ENCODE measurements at regions not wholly inside any gene's neighbourhood (a gene's known extent, or its start where the extent isn't known, plus 50 kb on each side); places are given as distances from the start of the nearest gene placed in this dataset.

- TF ChIP-seq CTCF (IDR thresholded peaks at IDR 0.05; ENCODE audit: low read depth, low read length, poor library complexity, severe bottlenecking) (peak; percentile 15), EZH2phosphoT487 (IDR thresholded peaks at IDR 0.05; ENCODE audit: borderline replicate concordance, low read length) (no peak; the same call in 1 of the 2 replicates)
- H3K4me1 ChIP-seq (ENCODE audit: control insufficient read depth, low read length): peaks cover 23% of the 10 kb centered on the region
- no peaks in the 10 kb centered on the region for H3K36me3 ChIP-seq (ENCODE audit: control insufficient read depth, low read length)
- H3F3A ChIP-seq (ENCODE audit: control insufficient read depth, insufficient read depth): peaks cover 14% of the 10 kb centered on the region
- H3K9me2 ChIP-seq (replicated peaks; ENCODE audit: control insufficient read depth, low read length): no peaks in the 10 kb centered on the region
- no peak overlapping the region for H3K27ac ChIP-seq (ENCODE audit: low read depth, low read length)
- peak overlapping the region; percentile 73 for H3K4me3 ChIP-seq (ENCODE audit: low read length)
- H3K9me3 ChIP-seq (ENCODE audit: control insufficient read depth, insufficient read depth, low read length): no peaks in the 10 kb centered on the region
- H3K27me3 ChIP-seq (ENCODE audit: control insufficient read depth, low read length): peaks cover 27% of the 10 kb centered on the region
- peak overlapping the region; percentile 81 for H3K4me2 ChIP-seq (ENCODE audit: low read length)
- H3K79me2 ChIP-seq (ENCODE audit: control insufficient read depth, low read length): no peaks in the 10 kb centered on the region
- no peaks in the 10 kb centered on the region for H4K20me1 ChIP-seq (ENCODE audit: control insufficient read depth, insufficient read depth, low read depth, low read length)
These were observed 59.8 kb upstream of the ACOT11 start for GRCh38 chr1:54488065-54488750.

GRCh38 chr1:54487571-54488050 lies 60.4 kb upstream of the ACOT11 start:
- H3K9me2 ChIP-seq (replicated peaks; ENCODE audit: control insufficient read depth, low read length): no peaks in the 10 kb centered on the region
- H3K4me2 ChIP-seq (ENCODE audit: low read length): peak overlapping the region; percentile 81
- no peaks in the 10 kb centered on the region for H3K36me3 ChIP-seq (ENCODE audit: control insufficient read depth, low read length)
- H4K20me1 ChIP-seq (ENCODE audit: control insufficient read depth, insufficient read depth, low read depth, low read length): no peaks in the 10 kb centered on the region
- H3K4me3 ChIP-seq (ENCODE audit: low read length): peak overlapping the region; percentile 73
- H3K4me1 ChIP-seq (ENCODE audit: control insufficient read depth, low read length): peaks cover 23% of the 10 kb centered on the region
- peaks cover 27% of the 10 kb centered on the region for H3K27me3 ChIP-seq (ENCODE audit: control insufficient read depth, low read length)
- H3K79me2 ChIP-seq (ENCODE audit: control insufficient read depth, low read length): no peaks in the 10 kb centered on the region
- H3K9me3 ChIP-seq (ENCODE audit: control insufficient read depth, insufficient read depth, low read length): no peaks in the 10 kb centered on the region
- H3F3A ChIP-seq (ENCODE audit: control insufficient read depth, insufficient read depth): peaks cover 14% of the 10 kb centered on the region
- no peak overlapping the region for H3K27ac ChIP-seq (ENCODE audit: low read depth, low read length)
- TF ChIP-seq EZH2phosphoT487 (IDR thresholded peaks at IDR 0.05; ENCODE audit: borderline replicate concordance, low read length) (0 out of 2 replicates have a peak, but pooled peaks have one; percentile 48), CTCF (IDR thresholded peaks at IDR 0.05; ENCODE audit: low read depth, low read length, poor library complexity, severe bottlenecking) (no peak)

GRCh38 chr1:54486907-54487306 lies 61.1 kb upstream of the ACOT11 start:
- Histone ChIP-seq H3K79me2 (ENCODE audit: control insufficient read depth, low read length) (no peaks in the 10 kb centered on the region), H3K27me3 (ENCODE audit: control insufficient read depth, low read length) (peaks cover 27% of the 10 kb centered on the region), H3K4me1 (ENCODE audit: control insufficient read depth, low read length) (peaks cover 23% of the 10 kb centered on the region), H3K27ac (ENCODE audit: low read depth, low read length) (no peak overlapping the region), H4K20me1 (ENCODE audit: control insufficient read depth, insufficient read depth, low read depth, low read length) (no peaks in the 10 kb centered on the region), H3K4me2 (ENCODE audit: low read length) (no peak overlapping the region; the same call in 1 of the 2 replicates), H3F3A (ENCODE audit: control insufficient read depth, insufficient read depth) (peaks cover 14% of the 10 kb centered on the region), H3K36me3 (ENCODE audit: control insufficient read depth, low read length) (no peaks in the 10 kb centered on the region), H3K9me2 (replicated peaks; ENCODE audit: control insufficient read depth, low read length) (no peaks in the 10 kb centered on the region), H3K9me3 (ENCODE audit: control insufficient read depth, insufficient read depth, low read length) (no peaks in the 10 kb centered on the region), H3K4me3 (ENCODE audit: low read length) (no peak overlapping the region)
- TF ChIP-seq EZH2phosphoT487 (IDR thresholded peaks at IDR 0.05; ENCODE audit: borderline replicate concordance, low read length): no peak

- no peaks in the 10 kb centered on the region for H3K79me2 ChIP-seq (ENCODE audit: control insufficient read depth, low read length)
- no peaks in the 10 kb centered on the region for H4K20me1 ChIP-seq (ENCODE audit: control insufficient read depth, insufficient read depth, low read depth, low read length)
- H3K4me1 ChIP-seq (ENCODE audit: control insufficient read depth, low read length): peaks cover 23% of the 10 kb centered on the region
- H3K27me3 ChIP-seq (ENCODE audit: control insufficient read depth, low read length): peaks cover 22% of the 10 kb centered on the region
- no peaks in the 10 kb centered on the region for H3K9me3 ChIP-seq (ENCODE audit: control insufficient read depth, insufficient read depth, low read length)
- TF ChIP-seq CTCF (IDR thresholded peaks at IDR 0.05; ENCODE audit: low read depth, low read length, poor library complexity, severe bottlenecking) (no peak), EZH2phosphoT487 (IDR thresholded peaks at IDR 0.05; ENCODE audit: borderline replicate concordance, low read length) (no peak)
- no peak overlapping the region for H3K4me2 ChIP-seq (ENCODE audit: low read length)
- H3F3A ChIP-seq (ENCODE audit: control insufficient read depth, insufficient read depth): peaks cover 14% of the 10 kb centered on the region
- H3K36me3 ChIP-seq (ENCODE audit: control insufficient read depth, low read length): no peaks in the 10 kb centered on the region
- no peak overlapping the region for H3K4me3 ChIP-seq (ENCODE audit: low read length)
- no peak overlapping the region for H3K27ac ChIP-seq (ENCODE audit: low read depth, low read length)
- H3K9me2 ChIP-seq (replicated peaks; ENCODE audit: control insufficient read depth, low read length): no peaks in the 10 kb centered on the region
These were observed 62.6 kb upstream of the ACOT11 start for GRCh38 chr1:54485416-54485815.

All from DOHH2 (cell line).